AG04449 (cell line): ENCODE measurements at regions not wholly inside any gene's neighbourhood (a gene's known extent, or its start where the extent isn't known, plus 50 kb on each side); places are given as distances from the start of the nearest gene placed in this dataset.

Experiments
- CTCF ChIA-PET: fragments of 350-600 bp; formaldehyde crosslinking; extraction: SDS; loops from one replicate; lab custom pipeline; 2021; ENCODE audit warnings: antibody characterized with exemption; lab: Yijun Ruan, JAX
- POLR2A ChIA-PET: fragments of 400-600, 350-600 bp; formaldehyde crosslinking; extraction: SDS; loops from one replicate; lab custom pipeline; 2020; ENCODE audit warnings: antibody characterized with exemption, inconsistent platforms; lab: Yijun Ruan, JAX
- DNase-seq: peaks from one replicate; pipeline ENCODE4 v3.0.0-alpha.2; 2010; ENCODE audit warnings: low read depth, low spot score
- H3K4me3 ChIP-seq: 2 replicates; pipeline ENCODE4 v1.5.1; 2011; ENCODE audit warnings: low read depth, mild to moderate bottlenecking, control low read depth, low read length
- TF ChIP-seq, protein P1 (sequence below): IDR thresholded peaks from one replicate; pipeline ENCODE4 v1.5.1; 2011; ENCODE audit warnings: mild to moderate bottlenecking, moderate library complexity, low read length, control low read depth, inconsistent platforms; ENCODE audit not compliant: insufficient read depth; ENCODE audit errors: missing control alignments

DNA sequence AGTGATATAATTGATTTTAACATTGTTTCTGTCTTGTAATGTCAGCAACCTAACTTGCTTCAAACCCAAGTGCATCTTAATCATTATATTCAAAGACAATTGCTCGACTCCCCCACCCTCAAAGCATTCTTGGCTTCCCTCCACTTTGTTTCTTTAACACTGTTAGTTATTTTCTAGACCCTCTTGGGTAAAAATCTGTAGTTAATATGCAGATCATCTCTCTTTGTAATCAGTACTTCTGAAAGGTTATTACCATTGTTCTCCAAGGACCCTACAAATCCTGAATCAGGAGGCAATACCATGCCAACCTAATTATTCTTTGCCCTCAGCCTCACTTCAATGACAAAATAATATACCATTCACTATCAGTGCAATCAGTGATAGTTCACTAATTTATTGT, 1075.7 kb downstream of the AMY1C start:
- POLR2A ChIA-PET: no interaction called here
- H3K4me3 ChIP-seq: no peak overlapping the region
- TF ChIP-seq, protein P1, sequence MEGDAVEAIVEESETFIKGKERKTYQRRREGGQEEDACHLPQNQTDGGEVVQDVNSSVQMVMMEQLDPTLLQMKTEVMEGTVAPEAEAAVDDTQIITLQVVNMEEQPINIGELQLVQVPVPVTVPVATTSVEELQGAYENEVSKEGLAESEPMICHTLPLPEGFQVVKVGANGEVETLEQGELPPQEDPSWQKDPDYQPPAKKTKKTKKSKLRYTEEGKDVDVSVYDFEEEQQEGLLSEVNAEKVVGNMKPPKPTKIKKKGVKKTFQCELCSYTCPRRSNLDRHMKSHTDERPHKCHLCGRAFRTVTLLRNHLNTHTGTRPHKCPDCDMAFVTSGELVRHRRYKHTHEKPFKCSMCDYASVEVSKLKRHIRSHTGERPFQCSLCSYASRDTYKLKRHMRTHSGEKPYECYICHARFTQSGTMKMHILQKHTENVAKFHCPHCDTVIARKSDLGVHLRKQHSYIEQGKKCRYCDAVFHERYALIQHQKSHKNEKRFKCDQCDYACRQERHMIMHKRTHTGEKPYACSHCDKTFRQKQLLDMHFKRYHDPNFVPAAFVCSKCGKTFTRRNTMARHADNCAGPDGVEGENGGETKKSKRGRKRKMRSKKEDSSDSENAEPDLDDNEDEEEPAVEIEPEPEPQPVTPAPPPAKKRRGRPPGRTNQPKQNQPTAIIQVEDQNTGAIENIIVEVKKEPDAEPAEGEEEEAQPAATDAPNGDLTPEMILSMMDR: no peak
- CTCF ChIA-PET: no interaction called here
- DNase-seq: no peak

DNA sequence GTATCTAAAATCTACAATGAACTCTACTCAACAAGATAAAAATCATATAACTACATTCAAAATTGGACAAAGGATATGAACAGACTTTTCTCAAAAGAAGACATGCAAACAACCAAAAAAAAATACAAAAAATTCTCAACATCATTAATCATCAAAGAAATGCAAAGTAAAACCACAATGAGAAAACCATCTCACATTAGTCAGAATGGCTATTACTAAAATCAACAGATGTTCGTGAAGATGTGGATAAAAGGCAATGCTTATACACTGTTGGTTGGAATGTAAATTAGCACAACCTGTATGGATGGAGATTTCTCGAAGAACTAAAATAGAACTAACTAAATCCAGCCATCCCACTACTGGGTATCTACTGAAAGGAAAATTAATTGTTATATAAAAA, 1080.8 kb downstream of the AMY1C start:
- POLR2A ChIA-PET: no interaction called here
- TF ChIP-seq, protein P1: no peak
- no peak for DNase-seq
- H3K4me3 ChIP-seq: no peak overlapping the region
- CTCF ChIA-PET: no interaction called here

DNA sequence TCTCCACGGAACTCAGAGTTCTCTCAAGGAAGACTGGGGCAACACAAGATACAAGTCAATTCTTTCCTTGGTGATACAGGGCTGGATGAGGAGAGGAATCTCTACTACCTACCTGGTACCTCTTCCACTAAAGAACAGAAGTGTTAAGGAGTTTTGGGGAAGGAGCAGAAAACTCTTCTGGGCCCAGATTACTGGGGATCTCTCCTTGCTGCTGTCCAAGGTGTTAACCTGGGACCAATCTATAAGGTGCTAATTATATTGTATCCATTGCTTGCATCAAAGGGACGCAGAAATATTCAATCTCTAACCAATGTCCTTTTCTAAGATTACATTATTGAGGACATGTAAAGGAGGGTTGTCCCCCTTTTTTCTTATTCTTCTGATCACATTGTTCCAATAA, 1102.5 kb downstream of the AMY1C start:
- POLR2A ChIA-PET: no interaction called here
- TF ChIP-seq, protein P1: no peak
- CTCF ChIA-PET: no interaction called here
- no peak for DNase-seq
- no peak overlapping the region for H3K4me3 ChIP-seq

DNA sequence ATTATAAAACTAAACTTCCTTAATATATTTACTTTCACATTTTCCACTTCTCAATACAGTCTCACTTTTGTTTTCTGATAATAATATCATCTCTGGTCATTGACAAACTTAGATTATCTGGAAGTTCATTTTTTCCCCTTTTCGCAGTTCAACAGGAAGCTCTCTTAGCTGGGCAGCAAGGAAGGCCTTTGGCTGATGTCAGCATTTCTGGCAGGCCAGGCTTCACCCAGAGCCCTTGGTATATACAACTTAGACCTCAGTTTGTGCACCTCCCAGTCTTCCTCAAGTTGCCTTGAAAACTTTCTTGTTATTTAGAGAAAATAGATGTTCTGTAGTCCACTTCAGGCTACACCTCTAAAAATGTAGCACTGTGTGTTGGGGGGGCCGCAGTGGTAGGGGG, 1103.6 kb downstream of the AMY1C start:
- TF ChIP-seq, protein P1: no peak
- POLR2A ChIA-PET: no interaction called here
- CTCF ChIA-PET: no interaction called here
- no peak for DNase-seq
- no peak overlapping the region for H3K4me3 ChIP-seq

DNA sequence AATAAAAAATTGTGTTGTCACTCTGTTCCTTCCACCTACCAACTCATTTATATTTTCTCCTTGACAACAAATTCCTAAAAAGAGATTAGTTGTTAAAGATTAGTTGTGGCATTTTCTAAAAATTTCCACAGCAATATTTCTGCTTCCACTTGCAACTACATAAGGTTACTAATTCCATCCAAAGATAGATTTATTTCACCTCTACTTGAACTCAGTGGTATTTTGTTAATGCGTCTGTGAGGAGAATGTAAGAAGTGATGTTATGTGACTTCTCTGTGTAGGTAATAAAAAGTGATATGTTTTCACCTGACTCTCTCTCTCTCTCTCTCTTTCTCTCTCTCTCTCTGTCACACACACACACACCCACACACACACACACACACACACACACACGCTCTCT, 1104.8 kb downstream of the AMY1C start:
- ChIA-PET POLR2A (no interaction called here), CTCF (no interaction called here)
- TF ChIP-seq, protein P1: no peak
- DNase-seq: no peak
- H3K4me3 ChIP-seq: no peak overlapping the region

DNA sequence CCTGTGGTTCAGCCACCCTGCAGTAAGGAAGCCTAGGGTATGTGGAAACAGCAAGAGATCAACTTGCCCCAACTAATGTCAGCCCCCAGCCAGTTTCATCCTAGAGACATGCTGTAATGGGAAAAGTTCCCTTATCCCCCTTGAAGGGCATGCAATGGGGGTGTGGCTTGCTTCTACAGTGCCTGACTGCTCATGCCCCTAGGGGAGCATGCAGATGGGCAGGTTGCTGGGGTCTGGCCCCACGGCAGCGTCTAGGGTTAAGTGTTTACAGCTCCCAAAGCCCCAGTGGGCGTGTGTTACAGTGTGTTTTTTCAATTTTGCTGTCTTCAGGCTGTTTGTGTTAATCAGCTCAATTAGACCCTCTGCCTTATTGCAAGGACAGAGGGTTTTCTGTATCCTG, 1105.9 kb downstream of the AMY1C start:
- no peak for DNase-seq
- ChIA-PET CTCF (no interaction called here), POLR2A (no interaction called here)
- no peak overlapping the region for H3K4me3 ChIP-seq
- TF ChIP-seq, protein P1: no peak

DNA sequence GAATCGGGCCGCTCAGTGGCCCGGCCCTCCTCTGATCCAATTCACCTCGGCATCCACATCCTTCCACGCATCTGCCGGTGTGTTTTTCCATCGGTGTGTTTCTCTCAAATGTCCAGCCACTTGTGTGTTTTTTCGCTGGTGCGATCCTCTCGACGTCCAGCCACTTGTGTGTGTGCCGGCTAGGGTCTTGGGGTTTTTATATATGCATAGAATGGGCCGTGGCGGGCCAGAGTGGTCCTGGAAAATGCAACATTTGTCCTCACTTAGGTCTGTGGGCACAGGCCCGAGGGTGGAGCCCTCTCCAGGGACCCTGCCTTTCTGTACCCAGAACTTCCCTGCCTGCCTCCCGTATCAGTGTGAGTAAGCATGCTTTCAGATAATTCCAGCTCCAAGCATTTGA, 1106.4 kb downstream of the AMY1C start:
- TF ChIP-seq, protein P1: no peak
- no peak overlapping the region for H3K4me3 ChIP-seq
- POLR2A ChIA-PET: no interaction called here
- CTCF ChIA-PET: no interaction called here
- no peak for DNase-seq
